ENCODE measurements at regions not wholly inside any gene's neighbourhood (a gene's known extent, or its start where the extent isn't known, plus 50 kb on each side); places are given as distances from the start of the nearest gene placed in this dataset.
A peak's percentile ranks its signal among the peaks of the same experiment; 100 is the strongest.
"Not testable (repeated sequence)": the region's sequence is repeated elsewhere in the genome, so short reads cannot be mapped to it uniquely, and the experiment has no call there.

DNA sequence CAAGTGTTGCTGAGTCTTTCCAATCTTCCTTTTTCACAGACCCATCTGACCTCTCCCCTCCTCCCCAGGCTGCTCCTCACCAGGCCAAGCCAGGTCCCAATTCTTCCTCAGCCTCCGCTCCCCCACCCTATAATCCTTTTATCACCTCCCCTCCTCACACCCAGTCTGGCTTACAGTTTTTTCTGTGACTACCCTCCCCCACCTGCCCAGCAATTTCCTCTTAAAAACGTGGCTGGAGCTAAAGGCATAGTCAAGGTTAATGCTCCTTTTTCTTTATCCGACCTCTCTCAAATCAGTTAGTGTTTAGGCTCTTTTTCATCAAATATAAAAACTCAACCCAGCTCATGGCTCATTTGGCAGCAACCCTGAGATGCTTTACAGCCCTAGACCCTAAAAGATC lies 270.9 kb downstream of the NUF2 start:
- H3K9me3 ChIP-seq (ENCODE audit: low read length); H3K27me3 Mint-ChIP-seq; H3K36me3 ChIP-seq (ENCODE audit: insufficient read depth, low read length); H3K27ac ChIP-seq (ENCODE audit: low read depth, low read length); CTCF ChIA-PET; H3K27ac Mint-ChIP-seq; H3K9me3 Mint-ChIP-seq; H3K4me3 ChIP-seq (ENCODE audit: low read length); H3K4me1 ChIP-seq (ENCODE audit: insufficient read depth, low read length); H3K36me3 Mint-ChIP-seq; H3K4me3 Mint-ChIP-seq; H3K27me3 ChIP-seq (ENCODE audit: insufficient read depth, low read length, poor library complexity, severe bottlenecking); POLR2A ChIA-PET; DNase-seq; H3K4me1 Mint-ChIP-seq: not testable (repeated sequence)

DNA sequence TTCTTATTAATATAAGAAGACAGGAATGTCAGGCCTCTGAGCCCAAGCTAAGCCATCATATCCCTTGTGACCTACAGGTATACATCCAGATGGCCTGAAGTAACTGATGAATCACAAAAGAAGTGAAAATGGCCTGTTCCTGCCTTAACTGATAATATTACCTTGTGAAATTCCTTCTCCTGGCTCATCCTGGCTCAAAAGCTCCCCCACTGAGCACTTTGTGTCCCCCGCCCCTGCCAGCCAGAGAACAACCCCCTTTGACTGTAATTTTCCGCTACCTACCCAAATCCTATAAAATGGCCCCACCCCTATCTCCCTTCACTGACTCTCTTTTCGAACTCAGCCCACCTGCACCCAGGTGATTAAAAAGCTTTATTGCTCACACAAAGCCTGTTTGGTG lies 274.4 kb downstream of the NUF2 start:
- POLR2A ChIA-PET; H3K4me1 Mint-ChIP-seq; H3K4me3 Mint-ChIP-seq; H3K27me3 Mint-ChIP-seq; H3K4me1 ChIP-seq (ENCODE audit: insufficient read depth, low read length); H3K36me3 ChIP-seq (ENCODE audit: insufficient read depth, low read length); H3K27ac Mint-ChIP-seq; H3K9me3 Mint-ChIP-seq; H3K4me3 ChIP-seq (ENCODE audit: low read length); H3K9me3 ChIP-seq (ENCODE audit: low read length); CTCF ChIA-PET; DNase-seq; H3K27ac ChIP-seq (ENCODE audit: low read depth, low read length); H3K27me3 ChIP-seq (ENCODE audit: insufficient read depth, low read length, poor library complexity, severe bottlenecking); H3K36me3 Mint-ChIP-seq: not testable (repeated sequence)

GRCh38 chr1:163596541-163597258 lies 274.9 kb downstream of the NUF2 start:
- Histone ChIP-seq H3K4me3 (ENCODE audit: low read length) (no peak overlapping the region), H3K9me3 (ENCODE audit: low read length) (no peaks in the 10 kb centered on the region), H3K36me3 (ENCODE audit: insufficient read depth, low read length) (no peaks in the 10 kb centered on the region), H3K27me3 (ENCODE audit: insufficient read depth, low read length, poor library complexity, severe bottlenecking) (no peaks in the 10 kb centered on the region), H3K27ac (ENCODE audit: low read depth, low read length) (no peak overlapping the region), H3K4me1 (ENCODE audit: insufficient read depth, low read length) (no peaks in the 10 kb centered on the region)
- no peaks in the 10 kb centered on the region for H3K4me1 Mint-ChIP-seq
- H3K27me3 Mint-ChIP-seq, result peaks cover 0 to 2% of the 10 kb centered on the region in 2 donors
- ChIA-PET CTCF (no interaction called here), POLR2A (no interaction called here)
- peaks cover 2 to 10% (median 4%) of the 10 kb centered on the region in 5 donors for H3K9me3 Mint-ChIP-seq
- no peak overlapping the region for H3K4me3 Mint-ChIP-seq
- H3K36me3 Mint-ChIP-seq, result no peaks in the 10 kb centered on the region
- no peak for DNase-seq
- peak overlapping the region in 1 of 8 donors; percentile 89 for H3K27ac Mint-ChIP-seq

DNA sequence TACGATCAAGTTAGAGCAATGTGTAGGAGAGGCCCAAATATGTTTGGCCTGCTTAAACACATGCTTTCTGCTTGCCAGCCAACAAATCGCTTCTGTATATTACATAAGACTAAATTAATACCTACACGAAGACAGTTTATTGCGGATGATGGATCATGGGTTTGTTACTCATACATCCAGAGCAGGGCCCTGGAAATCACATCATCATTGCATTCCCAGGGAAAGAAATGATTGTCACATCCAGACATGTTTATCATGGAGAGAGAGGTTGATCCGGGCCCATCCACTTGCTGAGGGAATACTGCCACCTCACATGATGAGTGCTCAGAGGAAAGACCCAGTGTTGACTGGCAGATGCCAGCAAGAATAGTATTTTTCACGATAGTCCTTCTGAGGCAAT lies 282.6 kb downstream of the NUF2 start:
- H3K4me3 ChIP-seq (ENCODE audit: low read length), result no peak overlapping the region
- peaks cover 3 to 14% (median 5%) of the 10 kb centered on the region in 5 donors for H3K9me3 Mint-ChIP-seq
- H3K27ac ChIP-seq (ENCODE audit: low read depth, low read length), result no peak overlapping the region
- ChIA-PET POLR2A (no interaction called here), CTCF (no interaction called here)
- H3K4me1 Mint-ChIP-seq, result no peaks in the 10 kb centered on the region
- no peaks in the 10 kb centered on the region for H3K36me3 Mint-ChIP-seq
- DNase-seq, result no peak
- no peaks in the 10 kb centered on the region for H3K27me3 ChIP-seq (ENCODE audit: insufficient read depth, low read length, poor library complexity, severe bottlenecking)
- no peaks in the 10 kb centered on the region for H3K9me3 ChIP-seq (ENCODE audit: low read length)
- no peaks in the 10 kb centered on the region for H3K4me1 ChIP-seq (ENCODE audit: insufficient read depth, low read length)
- H3K4me3 Mint-ChIP-seq, result no peak overlapping the region
- no peaks in the 10 kb centered on the region for H3K36me3 ChIP-seq (ENCODE audit: insufficient read depth, low read length)
- H3K27me3 Mint-ChIP-seq, result no peaks in the 10 kb centered on the region
- H3K27ac Mint-ChIP-seq, result no peak overlapping the region

DNA sequence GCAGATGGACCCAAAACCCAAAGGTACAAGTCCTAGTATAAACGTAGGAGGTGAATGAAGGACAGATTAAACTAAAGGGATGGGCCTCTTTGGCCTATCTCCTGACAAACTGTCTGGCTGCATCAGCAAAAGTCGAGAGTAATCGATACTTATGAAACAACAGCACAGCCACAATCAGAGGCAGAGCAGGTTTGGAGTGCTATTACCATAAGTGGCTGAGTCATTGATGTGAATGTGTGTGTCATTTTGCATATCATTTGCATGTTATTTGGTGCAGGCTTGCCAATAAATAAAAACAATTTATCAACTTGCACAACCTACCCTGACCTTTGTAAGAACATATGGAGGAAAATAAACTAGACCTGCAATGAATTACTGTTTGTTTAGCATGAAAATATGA lies 283.1 kb downstream of the NUF2 start:
- Mint-ChIP-seq H3K27ac (no peak overlapping the region), H3K4me3 (no peak overlapping the region), H3K27me3 (no peaks in the 10 kb centered on the region), H3K36me3 (no peaks in the 10 kb centered on the region), H3K9me3 (peaks cover 2 to 11% (median 3%) of the 10 kb centered on the region in 5 donors), H3K4me1 (no peaks in the 10 kb centered on the region)
- no peak overlapping the region for H3K27ac ChIP-seq (ENCODE audit: low read depth, low read length)
- ChIA-PET POLR2A (no interaction called here), CTCF (no interaction called here)
- no peaks in the 10 kb centered on the region for H3K36me3 ChIP-seq (ENCODE audit: insufficient read depth, low read length)
- H3K27me3 ChIP-seq (ENCODE audit: insufficient read depth, low read length, poor library complexity, severe bottlenecking), result no peaks in the 10 kb centered on the region
- H3K4me3 ChIP-seq (ENCODE audit: low read length), result no peak overlapping the region
- no peaks in the 10 kb centered on the region for H3K4me1 ChIP-seq (ENCODE audit: insufficient read depth, low read length)
- no peak for DNase-seq
- no peaks in the 10 kb centered on the region for H3K9me3 ChIP-seq (ENCODE audit: low read length)

DNA sequence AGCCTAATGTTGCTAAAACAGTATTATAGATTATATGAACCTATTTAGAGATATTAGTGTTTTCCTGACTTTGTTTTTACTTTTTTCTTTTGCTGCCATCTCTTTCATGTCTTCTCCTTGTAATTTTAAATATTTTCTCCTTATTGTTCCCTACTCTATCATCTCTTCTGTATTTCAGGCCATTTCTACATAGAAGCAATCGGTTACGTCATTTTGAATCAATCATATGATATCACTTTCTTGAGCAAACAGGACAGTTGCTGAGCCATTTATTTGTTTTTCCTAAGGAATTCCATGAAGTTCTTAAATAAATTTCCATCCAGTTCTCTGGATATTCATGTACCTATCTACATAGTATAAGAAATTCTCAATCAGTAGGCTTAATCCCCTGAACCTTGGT lies 287.2 kb downstream of the NUF2 start:
- Mint-ChIP-seq H3K4me3 (no peak overlapping the region), H3K36me3 (no peaks in the 10 kb centered on the region), H3K27ac (no peak overlapping the region), H3K27me3 (peaks cover 0 to 1% of the 10 kb centered on the region in 2 donors), H3K9me3 (peaks cover 0 to 8% (median 6%) of the 10 kb centered on the region in 5 donors), H3K4me1 (no peaks in the 10 kb centered on the region)
- DNase-seq, result no peak
- POLR2A ChIA-PET, result no interaction called here
- CTCF ChIA-PET, result no interaction called here
- H3K27me3 ChIP-seq (ENCODE audit: insufficient read depth, low read length, poor library complexity, severe bottlenecking), result no peaks in the 10 kb centered on the region
- no peak overlapping the region for H3K27ac ChIP-seq (ENCODE audit: low read depth, low read length)
- no peak overlapping the region for H3K4me3 ChIP-seq (ENCODE audit: low read length)
- H3K9me3 ChIP-seq (ENCODE audit: low read length), result no peaks in the 10 kb centered on the region
- H3K36me3 ChIP-seq (ENCODE audit: insufficient read depth, low read length), result no peaks in the 10 kb centered on the region
- H3K4me1 ChIP-seq (ENCODE audit: insufficient read depth, low read length), result no peaks in the 10 kb centered on the region

GRCh38 chr1:163609858-163610257 lies 288.1 kb downstream of the NUF2 start:
- ChIA-PET POLR2A (no interaction called here), CTCF (no interaction called here)
- no peak overlapping the region for H3K4me3 ChIP-seq (ENCODE audit: low read length)

GRCh38 chr1:163610486-163610885 lies 288.7 kb downstream of the NUF2 start:
- ChIA-PET CTCF (no interaction called here), POLR2A (no interaction called here)
- peaks cover 0 to 1% of the 10 kb centered on the region in 2 donors for H3K27me3 Mint-ChIP-seq
- peaks cover 0 to 10% (median 6%) of the 10 kb centered on the region in 5 donors for H3K9me3 Mint-ChIP-seq
- Histone ChIP-seq H3K36me3 (ENCODE audit: insufficient read depth, low read length) (no peaks in the 10 kb centered on the region), H3K27ac (ENCODE audit: low read depth, low read length) (no peak overlapping the region), H3K4me1 (ENCODE audit: insufficient read depth, low read length) (no peaks in the 10 kb centered on the region), H3K4me3 (ENCODE audit: low read length) (no peak overlapping the region), H3K27me3 (ENCODE audit: insufficient read depth, low read length, poor library complexity, severe bottlenecking) (no peaks in the 10 kb centered on the region), H3K9me3 (ENCODE audit: low read length) (no peaks in the 10 kb centered on the region)
- no peak overlapping the region for H3K27ac Mint-ChIP-seq
- DNase-seq, result no peak
- no peak overlapping the region for H3K4me3 Mint-ChIP-seq
- no peaks in the 10 kb centered on the region for H3K4me1 Mint-ChIP-seq
- H3K36me3 Mint-ChIP-seq, result no peaks in the 10 kb centered on the region

More at GRCh38 chr1:163609858-163610257, 288.1 kb downstream of the NUF2 start:
- no peaks in the 10 kb centered on the region for H3K27me3 ChIP-seq (ENCODE audit: insufficient read depth, low read length, poor library complexity, severe bottlenecking)
- Mint-ChIP-seq H3K27ac (no peak overlapping the region), H3K4me1 (no peaks in the 10 kb centered on the region), H3K36me3 (no peaks in the 10 kb centered on the region), H3K27me3 (peaks cover 0 to 1% of the 10 kb centered on the region in 2 donors), H3K9me3 (peaks cover 0 to 8% (median 6%) of the 10 kb centered on the region in 5 donors), H3K4me3 (no peak overlapping the region)
- DNase-seq, result no peak
- H3K36me3 ChIP-seq (ENCODE audit: insufficient read depth, low read length), result no peaks in the 10 kb centered on the region
- H3K4me1 ChIP-seq (ENCODE audit: insufficient read depth, low read length), result no peaks in the 10 kb centered on the region
- no peak overlapping the region for H3K27ac ChIP-seq (ENCODE audit: low read depth, low read length)
- H3K9me3 ChIP-seq (ENCODE audit: low read length), result no peaks in the 10 kb centered on the region

DNA sequence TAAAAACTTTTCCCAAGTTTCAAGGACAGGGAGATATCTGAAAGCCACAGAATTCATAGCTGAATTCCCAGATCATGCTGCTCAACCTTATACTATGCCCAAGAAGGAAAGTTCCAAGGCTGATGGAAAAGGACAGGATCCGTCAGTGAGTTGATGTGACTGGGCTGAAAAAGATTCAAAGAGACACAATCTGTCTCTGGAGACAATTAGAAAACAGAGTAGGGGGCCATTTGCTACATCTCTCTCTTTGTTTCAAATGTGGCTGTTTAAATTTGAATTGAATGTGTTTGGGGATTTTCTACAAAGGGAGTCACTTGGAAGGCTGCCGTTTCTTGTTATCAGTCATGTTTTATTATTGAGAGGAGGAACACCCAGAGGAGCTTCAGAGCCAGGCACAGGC lies 292.6 kb downstream of the NUF2 start:
- DNase-seq, result no peak
- no peaks in the 10 kb centered on the region for H3K36me3 Mint-ChIP-seq
- H3K4me1 ChIP-seq (ENCODE audit: insufficient read depth, low read length), result no peaks in the 10 kb centered on the region
- H3K27me3 ChIP-seq (ENCODE audit: insufficient read depth, low read length, poor library complexity, severe bottlenecking), result no peaks in the 10 kb centered on the region
- H3K27me3 Mint-ChIP-seq, result peaks cover 0 to 1% of the 10 kb centered on the region in 2 donors
- no peaks in the 10 kb centered on the region for H3K4me1 Mint-ChIP-seq
- ChIA-PET POLR2A (no interaction called here), CTCF (no interaction called here)
- no peaks in the 10 kb centered on the region for H3K9me3 ChIP-seq (ENCODE audit: low read length)
- H3K27ac Mint-ChIP-seq, result no peak overlapping the region
- no peak overlapping the region for H3K4me3 ChIP-seq (ENCODE audit: low read length)
- H3K9me3 Mint-ChIP-seq, result peaks cover 0 to 9% (median 2%) of the 10 kb centered on the region in 5 donors
- no peak overlapping the region for H3K27ac ChIP-seq (ENCODE audit: low read depth, low read length)
- H3K36me3 ChIP-seq (ENCODE audit: insufficient read depth, low read length), result no peaks in the 10 kb centered on the region
- no peak overlapping the region for H3K4me3 Mint-ChIP-seq

Measured in CD8-positive, alpha-beta memory T cell (primary cell).